GM12878 (cell line): ENCODE measurements at regions not wholly inside any gene's neighbourhood (a gene's known extent, or its start where the extent isn't known, plus 50 kb on each side); places are given as distances from the start of the nearest gene placed in this dataset.

Source experiments
- ATAC-seq: fragments of 200-7000 bp; cut with Tn5 transposase; 3 replicates; pipeline ENCODE4 v1.9.1; 2020; ENCODE audit warnings: mild to moderate bottlenecking, moderate library complexity
- BruUV-seq: library from RNA; stranded (reverse); fragments of 400-500 nt; replicated peaks from 2 replicates; lab custom pipeline; 2021; lab: Mats Ljungman, UMichigan
- CTCF ChIA-PET: fragments of 300-600 bp; sonication (Branson Sonifier 250); formaldehyde crosslinking; extraction: SDS; loops from one replicate; lab custom pipeline; 2021; ENCODE audit warnings: inconsistent platforms; lab: Yijun Ruan, JAX
- POLR2A ChIA-PET: fragments of 350-600 bp; formaldehyde crosslinking; extraction: SDS; loops from one replicate; lab custom pipeline; 2021; ENCODE audit warnings: inconsistent platforms; lab: Charles Lee
- RAD21 ChIA-PET: fragments of 300-600 bp; sonication (Branson Sonifier 250); formaldehyde crosslinking; loops from one replicate; lab custom pipeline; 2023; ENCODE audit warnings: antibody characterized with exemption; ENCODE audit not compliant: unreplicated experiment; lab: Charles Lee
- SMC1A ChIA-PET: fragments of 300-600 bp; sonication (Branson Sonifier 250); formaldehyde crosslinking; loops from one replicate; lab custom pipeline; 2023; ENCODE audit not compliant: unreplicated experiment, uncharacterized antibody; lab: Charles Lee
- DNase-seq: peaks from one replicate; pipeline ENCODE4 v3.0.0-alpha.2; 2011; ENCODE audit warnings: low read depth, low spot score
- FAIRE-seq: peaks from 3 replicates; lab custom pipeline; 2011; peaks lifted over from hg19 to GRCh38; lab: Jason Lieb, UNC
- H2AFZ ChIP-seq: 2 replicates; pipeline ENCODE4 v1.6.0; 2011; ENCODE audit warnings: low read depth, low read length, control low read depth; ENCODE audit not compliant: control insufficient read depth
- H3K27ac ChIP-seq: 2 replicates; pipeline ENCODE4 v1.5.1; 2011; ENCODE audit warnings: control low read depth; ENCODE audit not compliant: control insufficient read depth, insufficient read depth
- H3K27me3 ChIP-seq, 2 experiments: replicated peaks in 1 of 2; 2 replicates each; pipeline versions ENCODE4 v1.6.0 to v1.6.1; 2011; ENCODE audit warnings: low read length in 1 of 2; ENCODE audit not compliant: control insufficient read depth in 2 of 2, insufficient read depth in 2 of 2
- H3K36me3 ChIP-seq, 2 experiments: 2 replicates each; pipeline ENCODE4 v1.5.1; 2011; ENCODE audit warnings: low read length in 1 of 2; ENCODE audit not compliant: control insufficient read depth in 2 of 2, insufficient read depth in 2 of 2
- H3K4me1 ChIP-seq: 2 replicates; pipeline ENCODE4 v1.6.1; 2011; ENCODE audit warnings: mild to moderate bottlenecking, low read length, moderate library complexity, mixed read lengths; ENCODE audit not compliant: control insufficient read depth, insufficient read depth
- H3K4me2 ChIP-seq: 2 replicates; pipeline ENCODE4 v1.6.0; 2011; ENCODE audit warnings: control low read depth; ENCODE audit not compliant: control insufficient read depth, insufficient read depth
- H3K4me3 ChIP-seq: fragments of 200-600 bp; sonication (generic); 2 replicates; pipeline ENCODE4 v1.5.1; 2016
- H3K79me2 ChIP-seq: 2 replicates; pipeline ENCODE4 v1.6.0; 2011; ENCODE audit warnings: low read length; ENCODE audit not compliant: control insufficient read depth, insufficient read depth
- H3K9ac ChIP-seq: 2 replicates; pipeline ENCODE4 v1.8.0; 2011; ENCODE audit warnings: low read length, control low read depth, mixed read lengths; ENCODE audit not compliant: control insufficient read depth, insufficient read depth
- H3K9me3 ChIP-seq: replicated peaks from 3 replicates; pipeline ENCODE4 v1.5.1; 2011; ENCODE audit warnings: mild to moderate bottlenecking, low read length; ENCODE audit not compliant: control insufficient read depth, insufficient read depth
- H4K20me1 ChIP-seq: 2 replicates; pipeline ENCODE4 v1.6.0; 2011; ENCODE audit not compliant: control insufficient read depth, insufficient read depth
- CBX5 ChIP-seq: sonication (generic); IDR thresholded peaks from 2 replicates; pipeline ENCODE4 v1.6.1; 2016; ENCODE audit warnings: low read depth, moderate library complexity, mild to moderate bottlenecking, inconsistent platforms
- CEBPZ ChIP-seq: fragments of 150-350 bp; IDR thresholded peaks from 2 replicates; pipeline ENCODE4 v1.6.1; 2016; ENCODE audit warnings: low read depth, low read length
- RELB ChIP-seq: fragments of 450-650 bp; IDR thresholded peaks from 2 replicates; pipeline ENCODE4 v1.6.1; 2017; ENCODE audit warnings: low read depth, mild to moderate bottlenecking, moderate library complexity
- REST ChIP-seq: IDR thresholded peaks from 2 replicates; pipeline ENCODE4 v1.6.1; 2012; ENCODE audit warnings: mild to moderate bottlenecking, low read depth, low read length
- SKIL ChIP-seq: fragments of 450-650 bp; IDR thresholded peaks from 2 replicates; pipeline ENCODE4 v1.6.1; 2017; ENCODE audit warnings: mild to moderate bottlenecking, low read depth, inconsistent platforms; ENCODE audit not compliant: poor library complexity, severe bottlenecking
- ZNF217 ChIP-seq: fragments of 450-650 bp; IDR thresholded peaks from 2 replicates; pipeline ENCODE4 v1.6.1; 2017; ENCODE audit warnings: antibody characterized with exemption, mild to moderate bottlenecking
- WGBS: methylation state at CpG from one replicate; pipeline ENCODE4 v1.1.6; 2016; ENCODE audit warnings: low lambda C conversion rate; ENCODE audit not compliant: insufficient replicate concordance, insufficient coverage; ENCODE audit errors: missing lambda C conversion rate; 5-methylcytosine and 5-hydroxymethylcytosine counted together
- in situ Hi-C: fragments of 300-500 bp; cut with MboI; formaldehyde crosslinking; loops from 9 replicates; pipeline ENCODE4 v1.14.3; 2018; ENCODE audit warnings: mixed read lengths
- intact Hi-C: fragments of 100-400 bp; cut with micrococcal nuclease; formaldehyde crosslinking; loops from one replicate; pipeline ENCODE4 v1.14.2; 2022; ENCODE audit not compliant: unreplicated experiment

- TF ChIP-seq CEBPZ (no peak), REST (no peak)
Measured at GRCh38 chr4:116015549-116015948, 902.1 kb upstream of the NDST4 start (continued).

GRCh38 chr4:116015062-116015461 is 901.6 kb upstream of the NDST4 start:
- H3K36me3 ChIP-seq = no peaks in the 10 kb centered on the region
- WGBS = 6% methylated on average over 1 of the region's 1 CpG
- H2AFZ ChIP-seq = no peak overlapping the region
- FAIRE-seq (no peak), DNase-seq (no peak), ATAC-seq (no peak)
- ChIA-PET SMC1A (no interaction called here), RAD21 (no interaction called here), CTCF (no interaction called here), POLR2A (interaction anchor here (0.6 kb wide), 1 partner anchor 20 kb away, joined by 3 read pairs; no protein-coding TSS in a partner anchor)
- no peaks in the 10 kb centered on the region for H4K20me1 ChIP-seq
- BruUV-seq = no TSS peak
- H3K27me3 ChIP-seq = no peaks in the 10 kb centered on the region
- H3K4me2 ChIP-seq = no peak overlapping the region
- peaks cover 27% of the 10 kb centered on the region; the same call in 2 of the 3 replicates for H3K9me3 ChIP-seq
- H3K27ac ChIP-seq = no peak overlapping the region
- H3K4me1 ChIP-seq = no peaks in the 10 kb centered on the region
- no peaks in the 10 kb centered on the region for H3K79me2 ChIP-seq
- intact Hi-C loops = no loop called here
- in situ Hi-C loops = no loop called here
- H3K9ac ChIP-seq = no peak overlapping the region
- no peak overlapping the region for H3K4me3 ChIP-seq
- peak; percentile 77 for TF ChIP-seq CEBPZ
- TF ChIP-seq SKIL = peak; percentile 81
- peak; percentile 100 for TF ChIP-seq CBX5
- TF ChIP-seq RELB = peak; percentile 41; the same call in 1 of the 2 replicates
- TF ChIP-seq ZNF217 = peak; percentile 25; the same call in 1 of the 2 replicates
